ENCODE measurements at regions not wholly inside any gene's neighbourhood (a gene's known extent, or its start where the extent isn't known, plus 50 kb on each side); places are given as distances from the start of the nearest gene placed in this dataset.

GRCh38 chr4:14532436-14532835 is 469.8 kb upstream of the CPEB2 start:
- TF ChIP-seq POLR2A (IDR thresholded peaks at IDR 0.05; ENCODE audit: control extremely low read depth in 1 of 2, low read depth in 2 of 2, low read length in 2 of 2) (no peak), RAD21 (IDR thresholded peaks at IDR 0.05 in 1 of 2, conservative IDR thresholded peaks at IDR 0.05 in 1 of 2; ENCODE audit: low read depth in 2 of 2, low read length in 2 of 2) (no peak), CTCF (IDR thresholded peaks at IDR 0.05; ENCODE audit: control extremely low read depth in 1 of 3, insufficient read depth in 1 of 3, low read depth in 1 of 3, low read length in 3 of 3) (no peak), HDAC6 (IDR thresholded peaks at IDR 0.05; ENCODE audit: low read depth, low read length) (no peak), SP1 (IDR thresholded peaks at IDR 0.05; ENCODE audit: low read depth, low read length) (no peak), SIN3A (conservative IDR thresholded peaks at IDR 0.05 in 1 of 2, IDR thresholded peaks at IDR 0.05 in 1 of 2; ENCODE audit: low read depth in 1 of 2, low read length in 2 of 2) (no peak), RNF2 (IDR thresholded peaks at IDR 0.05; ENCODE audit: borderline replicate concordance, low read depth, low read length, missing control alignments, poor library complexity, severe bottlenecking) (no peak), CEBPB (IDR thresholded peaks at IDR 0.05; ENCODE audit: low read depth, low read length) (no peak), ATF2 (IDR thresholded peaks at IDR 0.05; ENCODE audit: low read length) (no peak), ATF3 (IDR thresholded peaks at IDR 0.05; ENCODE audit: insufficient read depth, low read depth, low read length) (no peak), KDM5A (IDR thresholded peaks at IDR 0.05; ENCODE audit: low read length) (no peak), YY1 (IDR thresholded peaks at IDR 0.05; ENCODE audit: low read depth, low read length) (no peak)

All from H1 (cell line).